GM19025 (cell line): ENCODE measurements at regions not wholly inside any gene's neighbourhood (a gene's known extent, or its start where the extent isn't known, plus 50 kb on each side); places are given as distances from the start of the nearest gene placed in this dataset.

ENCODE experiments used
- ATAC-seq: cut with Tn5 transposase; IDR thresholded peaks from one replicate; pipeline ENCODE4 v1.9.1; 2021; ENCODE audit warnings: mild to moderate bottlenecking, low read depth, moderate library complexity; ENCODE audit not compliant: unreplicated experiment

- no peak for ATAC-seq
These were observed 632.5 kb downstream of the TNS3 start for GRCh38 chr7:46949270-46949931.

GRCh38 chr7:46948716-46949115, 633.2 kb downstream of the TNS3 start:
- ATAC-seq, result no peak

DNA sequence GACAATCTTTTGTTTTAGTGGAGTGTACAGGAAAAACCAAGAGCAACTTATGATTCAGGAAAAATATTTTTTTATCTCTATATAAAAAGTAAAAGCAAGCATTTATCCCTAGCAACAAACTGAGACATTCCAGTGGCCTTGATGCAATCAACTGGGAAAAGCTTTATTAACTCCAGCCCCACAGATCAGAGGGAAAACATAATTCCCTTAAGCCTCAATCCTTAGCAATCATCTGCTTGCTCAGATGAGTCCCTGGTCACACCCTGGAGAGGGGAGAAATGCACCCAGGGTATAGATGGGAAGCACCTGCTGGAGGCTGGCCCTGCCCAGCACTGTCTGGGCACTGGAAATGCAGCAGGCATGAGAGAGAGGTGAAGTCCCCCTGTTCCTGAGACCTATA, 636.6 kb downstream of the TNS3 start:
- ATAC-seq, result no peak

- no peak for ATAC-seq
These were observed 637.9 kb downstream of the TNS3 start for GRCh38 chr7:46943996-46944395.

DNA sequence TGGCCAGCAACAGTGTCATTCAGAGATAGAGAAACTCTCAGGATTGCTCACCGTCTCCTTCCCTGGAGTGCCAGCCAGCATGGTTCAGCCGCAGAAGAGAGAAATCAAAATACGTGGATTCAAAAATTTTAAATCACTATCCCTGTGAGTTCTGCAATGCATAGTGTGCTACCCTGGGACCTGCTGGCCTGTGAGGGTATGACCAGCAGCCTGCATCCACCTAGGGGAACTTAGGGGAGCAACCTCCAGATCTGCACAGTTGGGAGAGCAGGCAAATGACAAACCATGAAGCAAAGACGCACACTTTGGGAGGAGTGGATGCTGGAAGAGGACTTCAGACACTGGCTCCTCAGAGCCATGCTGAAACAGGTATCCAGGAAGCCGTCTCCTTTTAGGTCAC, 639.3 kb downstream of the TNS3 start:
- ATAC-seq, result no peak

- no peak for ATAC-seq
These were observed 641.7 kb downstream of the TNS3 start for GRCh38 chr7:46940178-46940577.

DNA sequence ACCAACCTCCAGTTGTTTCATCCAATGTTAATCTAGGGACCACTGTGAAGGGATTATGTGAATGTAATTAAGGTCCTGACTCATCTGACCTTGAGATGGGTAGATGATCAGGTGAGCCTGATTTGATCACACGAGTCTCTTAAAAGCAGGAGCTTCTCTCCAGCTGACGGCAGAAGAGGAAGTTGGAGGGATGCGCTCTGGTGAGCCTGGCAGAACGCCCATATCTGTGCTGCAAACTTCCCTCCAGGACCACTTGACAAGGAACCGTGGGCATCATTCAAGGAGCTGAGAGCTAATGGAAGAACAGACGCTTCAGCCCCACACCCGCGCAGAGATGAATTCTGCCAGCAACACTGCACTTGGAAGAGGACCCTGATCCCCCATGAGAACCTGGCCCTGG, 642.4 kb downstream of the TNS3 start:
- no peak for ATAC-seq

- ATAC-seq, result no peak
These were observed 642.8 kb downstream of the TNS3 start for GRCh38 chr7:46939089-46939488.

DNA sequence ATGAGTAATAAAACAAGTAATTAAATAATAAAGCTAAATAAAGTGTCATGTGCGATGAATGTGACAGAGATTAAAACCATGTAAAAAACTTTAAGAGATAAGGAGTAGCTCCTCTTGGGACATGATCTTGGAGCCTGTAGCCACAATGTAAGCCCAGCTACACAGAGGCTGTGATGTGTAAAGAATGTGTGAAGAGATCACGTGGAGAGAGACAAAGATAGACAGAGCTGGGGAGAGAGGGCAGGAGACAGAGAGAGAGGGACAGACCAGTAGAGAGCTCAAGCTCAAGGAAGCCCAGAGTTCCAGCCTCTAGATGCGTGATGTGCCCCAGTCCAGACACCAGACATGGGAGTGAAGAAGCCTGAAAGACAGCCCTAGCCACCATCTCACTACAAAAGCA, 644.1 kb downstream of the TNS3 start:
- no peak for ATAC-seq

DNA sequence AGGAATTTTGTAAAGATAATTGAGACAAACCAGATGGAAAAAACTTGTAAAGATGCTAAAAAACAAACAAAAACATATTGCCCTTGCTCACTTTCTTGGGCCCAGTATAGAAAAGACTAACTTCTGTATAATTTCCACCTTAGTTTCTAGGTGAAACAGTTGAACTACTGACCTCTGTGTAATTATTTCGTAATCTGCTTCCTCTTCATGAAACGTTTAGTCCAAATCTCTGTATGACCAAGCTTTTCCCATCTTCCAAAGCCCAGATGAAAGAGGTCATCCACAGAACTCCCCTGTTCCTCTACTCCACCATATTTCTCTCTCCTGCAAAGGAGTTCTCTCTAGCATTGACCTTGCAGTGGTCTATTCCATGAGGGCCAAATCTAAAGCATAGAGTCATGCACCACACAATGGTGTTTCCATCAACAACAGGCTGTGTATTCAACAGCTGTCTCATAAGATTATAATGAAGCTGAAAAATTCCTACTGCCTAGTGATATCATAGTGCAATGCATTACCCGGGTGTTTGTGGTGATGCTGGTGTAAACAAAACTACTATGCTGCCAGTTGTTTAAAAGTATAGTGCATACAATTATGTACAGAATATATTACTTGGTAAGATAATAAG, 647.6 kb downstream of the TNS3 start:
- ATAC-seq, result no peak

GRCh38 chr7:46933596-46933995, 648.3 kb downstream of the TNS3 start:
- no peak for ATAC-seq

GRCh38 chr7:46932676-46933424, 649.1 kb downstream of the TNS3 start:
- no peak for ATAC-seq

DNA sequence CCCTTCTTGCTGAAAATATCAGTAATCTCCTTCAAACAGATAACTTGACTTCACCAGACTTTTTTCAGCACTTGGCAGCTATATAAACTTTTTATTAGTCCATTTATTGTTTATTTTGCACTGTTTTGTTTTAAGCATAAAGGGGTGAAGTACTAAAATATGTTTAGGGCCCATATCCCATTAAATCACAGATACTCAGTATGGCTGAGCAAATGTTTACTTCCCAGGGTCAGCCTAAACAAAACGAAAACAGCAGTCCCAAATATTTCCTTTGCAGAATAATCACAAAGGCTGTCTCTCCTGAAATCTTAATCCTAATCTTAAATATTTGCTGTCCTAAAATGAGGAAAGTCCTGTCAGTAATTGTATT, 649.6 kb downstream of the TNS3 start:
- no peak for ATAC-seq

- no peak for ATAC-seq
These were observed 651.5 kb downstream of the TNS3 start for GRCh38 chr7:46930366-46930765.

DNA sequence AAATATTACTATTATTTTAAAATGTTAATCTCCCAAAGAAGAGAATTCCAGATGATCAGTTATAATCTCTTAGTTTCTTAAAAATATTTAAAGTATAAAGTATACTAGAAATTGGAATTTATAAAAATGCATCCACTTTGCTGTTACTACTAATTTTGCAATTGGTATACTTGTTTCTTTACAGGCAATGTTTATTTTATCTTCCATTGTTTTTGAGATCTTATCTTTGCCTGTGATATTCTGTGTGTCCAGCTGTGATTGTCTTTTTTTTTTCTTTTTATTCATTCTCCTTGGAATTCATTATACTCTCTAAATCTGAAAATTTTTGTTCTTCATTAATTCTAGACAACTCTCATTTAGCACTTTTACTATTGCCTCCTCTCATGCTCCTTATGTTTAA, 652.6 kb downstream of the TNS3 start:
- ATAC-seq, result no peak

DNA sequence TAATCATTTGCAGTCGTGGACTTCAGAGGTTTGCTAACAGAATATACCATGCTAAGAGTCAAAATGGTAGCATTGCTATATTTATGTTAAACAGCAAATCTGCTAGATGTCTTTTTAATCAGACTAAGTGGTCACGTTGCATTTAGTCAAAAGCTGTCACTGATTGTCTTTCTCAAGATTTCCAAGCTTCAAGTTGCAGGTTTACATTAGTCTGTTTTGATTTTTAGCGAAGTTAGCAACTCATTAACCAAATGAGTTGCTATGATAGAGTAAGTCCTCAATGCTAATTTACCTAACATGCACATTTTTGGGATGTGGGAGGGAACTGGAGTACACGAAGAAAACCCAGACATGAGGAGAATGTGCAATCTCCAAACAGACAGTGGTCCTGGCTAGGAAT, 653.2 kb downstream of the TNS3 start:
- no peak for ATAC-seq

- ATAC-seq, result no peak
These were observed 654.6 kb downstream of the TNS3 start for GRCh38 chr7:46927131-46927810.

DNA sequence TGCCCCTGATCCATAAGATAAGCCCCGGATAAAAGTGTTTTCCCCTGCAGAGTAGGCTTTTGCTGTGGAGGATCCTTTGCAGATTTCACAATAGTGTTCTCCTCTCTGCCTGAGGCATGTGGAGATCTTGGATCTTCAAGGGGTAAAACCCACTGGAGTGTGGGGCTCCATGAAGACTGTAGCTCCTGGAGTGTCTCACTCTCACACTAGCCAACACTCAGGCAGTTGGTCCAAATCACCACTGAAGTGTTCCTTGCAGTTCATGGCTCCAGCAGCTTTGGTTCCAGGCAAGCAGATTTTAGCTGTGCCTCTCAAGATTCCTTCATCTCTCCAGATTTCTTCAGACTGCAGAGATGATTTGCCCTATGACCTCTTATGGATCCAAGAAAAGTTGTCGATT, 665.3 kb downstream of the TNS3 start:
- no peak for ATAC-seq

DNA sequence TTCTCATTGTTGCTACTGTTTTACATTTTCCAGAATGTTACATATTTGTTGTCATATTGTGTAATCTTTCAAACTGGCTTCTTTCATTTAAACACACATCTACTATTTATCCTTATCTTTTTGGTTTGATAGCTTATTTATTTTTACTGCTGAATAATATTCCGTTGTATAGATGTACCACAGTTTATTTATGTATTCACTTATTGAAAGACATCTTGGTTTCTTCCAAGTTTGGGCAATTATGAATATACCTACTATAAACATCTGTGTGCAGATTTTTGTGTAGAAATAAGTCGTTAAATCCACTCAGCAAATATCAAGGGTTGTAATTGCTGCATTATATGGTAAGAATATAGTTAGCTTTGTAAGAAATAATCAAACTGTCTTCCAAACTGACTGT, 669.2 kb downstream of the TNS3 start:
- ATAC-seq, result no peak

DNA sequence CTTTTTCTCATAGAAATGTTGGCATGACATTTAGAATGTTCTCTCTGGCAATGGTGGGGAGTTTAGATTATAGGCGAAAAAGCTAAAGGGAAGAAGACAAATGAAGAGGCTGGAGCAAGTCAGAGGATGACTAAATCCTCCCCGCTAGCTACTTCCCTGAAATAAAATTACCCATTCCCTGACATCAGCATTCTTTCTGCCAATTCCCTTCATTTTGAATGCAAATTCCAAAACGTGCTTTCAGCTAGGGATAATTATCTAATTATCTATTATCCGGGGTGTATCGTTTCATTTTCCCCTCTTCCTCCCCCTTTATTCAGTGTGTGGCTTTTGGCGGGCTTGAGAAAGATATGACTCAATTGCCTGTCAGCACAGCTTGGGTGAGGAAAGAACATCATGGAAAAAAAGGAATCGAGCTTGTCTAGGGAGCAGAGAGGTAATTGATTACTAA, 672.3 kb downstream of the TNS3 start:
- ATAC-seq, result no peak

DNA sequence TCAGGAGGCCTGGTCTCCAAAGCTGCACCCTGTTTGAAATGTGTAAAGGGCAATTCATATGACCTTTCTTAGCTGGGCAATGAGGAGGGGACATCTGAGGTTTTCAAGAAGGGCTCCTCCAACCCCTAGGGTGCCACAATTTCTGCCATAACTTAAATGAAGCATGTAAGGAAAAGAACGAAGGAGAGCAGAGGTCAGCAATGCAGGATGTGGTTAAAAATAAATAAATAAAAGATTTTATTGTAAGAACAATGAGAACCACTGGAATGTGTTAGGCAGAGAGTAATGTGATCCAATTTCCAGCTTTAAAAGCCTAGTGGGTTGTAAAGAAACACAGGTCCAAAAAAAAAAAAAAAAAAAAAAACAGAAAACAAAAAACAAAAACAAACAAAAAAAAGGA, 673.1 kb downstream of the TNS3 start:
- ATAC-seq, result no peak
